Astrocyte (in vitro differentiated cells and primary cell): ENCODE measurements at regions not wholly inside any gene's neighbourhood (a gene's known extent, or its start where the extent isn't known, plus 50 kb on each side); places are given as distances from the start of the nearest gene placed in this dataset.

Source experiments
- DNase-seq: peaks from one replicate; pipeline ENCODE4 v3.0.0-alpha.2; 2010; ENCODE audit warnings: low read depth
- FAIRE-seq: peaks from 2 replicates; lab custom pipeline; 2011; peaks lifted over from hg19 to GRCh38; lab: Jason Lieb, UNC
- H2AFZ ChIP-seq: 2 replicates; pipeline ENCODE4 v1.6.0; 2012; ENCODE audit warnings: low read depth, low read length, inconsistent platforms
- H3K27ac ChIP-seq: 2 replicates; pipeline ENCODE4 v1.5.1; 2011; ENCODE audit warnings: low read depth, low read length, inconsistent platforms
- H3K27me3 ChIP-seq: 2 replicates; pipeline ENCODE4 v1.6.0; 2011; ENCODE audit warnings: low read length, inconsistent platforms; ENCODE audit not compliant: insufficient read depth
- H3K36me3 ChIP-seq: 2 replicates; pipeline ENCODE4 v1.5.1; 2011; ENCODE audit warnings: low read length, inconsistent platforms; ENCODE audit not compliant: insufficient read depth
- H3K4me1 ChIP-seq: 2 replicates; pipeline ENCODE4 v1.5.1; 2011; ENCODE audit warnings: low read length, inconsistent platforms; ENCODE audit not compliant: insufficient read depth
- H3K4me2 ChIP-seq: 2 replicates; pipeline ENCODE4 v1.6.0; 2012; ENCODE audit warnings: low read length, inconsistent platforms
- H3K4me3 ChIP-seq: 2 replicates; pipeline ENCODE4 v1.5.1; 2011; ENCODE audit warnings: low read depth, mild to moderate bottlenecking, low read length, inconsistent platforms; ENCODE audit not compliant: insufficient read depth
- H3K79me2 ChIP-seq: 2 replicates; pipeline ENCODE4 v1.6.0; 2012; ENCODE audit warnings: mild to moderate bottlenecking, low read length, inconsistent platforms; ENCODE audit not compliant: insufficient read depth
- H3K9ac ChIP-seq: 2 replicates; pipeline ENCODE4 v1.6.0; 2012; ENCODE audit warnings: mild to moderate bottlenecking, low read length, inconsistent platforms
- H3K9me3 ChIP-seq: 2 replicates; pipeline ENCODE4 v1.5.1; 2012; ENCODE audit warnings: low read depth, mild to moderate bottlenecking, low read length, inconsistent platforms; ENCODE audit not compliant: insufficient read depth
- H4K20me1 ChIP-seq: 2 replicates; pipeline ENCODE4 v1.6.0; 2012; ENCODE audit warnings: low read length, inconsistent platforms; ENCODE audit not compliant: insufficient read depth
- H3K27ac Mint-ChIP-seq: one replicate; pipeline ENCODE4 v1.8.0; 2021; ENCODE audit warnings: mild to moderate bottlenecking, mixed read lengths; ENCODE audit not compliant: unreplicated experiment
- H3K27me3 Mint-ChIP-seq: one replicate; pipeline ENCODE4 v1.8.0; 2021; ENCODE audit warnings: low read depth, mixed read lengths; ENCODE audit not compliant: unreplicated experiment
- H3K36me3 Mint-ChIP-seq: one replicate; pipeline ENCODE4 v1.8.0; 2021; ENCODE audit warnings: low read depth, mixed read lengths; ENCODE audit not compliant: unreplicated experiment
- H3K4me1 Mint-ChIP-seq: one replicate; pipeline ENCODE4 v1.8.0; 2021; ENCODE audit warnings: low read depth, mixed read lengths; ENCODE audit not compliant: unreplicated experiment
- H3K4me3 Mint-ChIP-seq: one replicate; pipeline ENCODE4 v1.8.0; 2021; ENCODE audit warnings: mild to moderate bottlenecking, moderate library complexity, mixed read lengths; ENCODE audit not compliant: unreplicated experiment
- H3K9me3 Mint-ChIP-seq: one replicate; pipeline ENCODE4 v1.8.0; 2021; ENCODE audit warnings: mild to moderate bottlenecking, mixed read lengths; ENCODE audit not compliant: unreplicated experiment
- EZH2 ChIP-seq: IDR thresholded peaks from 2 replicates; pipeline ENCODE4 v1.6.1; 2012; ENCODE audit warnings: mild to moderate bottlenecking, low read length, inconsistent platforms; ENCODE audit not compliant: insufficient read depth
- TF ChIP-seq, protein P1 (sequence below): IDR thresholded peaks from 2 replicates; pipeline ENCODE4 v1.5.1; 2011; ENCODE audit warnings: low read depth, mild to moderate bottlenecking, inconsistent platforms, low read length, moderate library complexity; ENCODE audit not compliant: insufficient read depth

DNA sequence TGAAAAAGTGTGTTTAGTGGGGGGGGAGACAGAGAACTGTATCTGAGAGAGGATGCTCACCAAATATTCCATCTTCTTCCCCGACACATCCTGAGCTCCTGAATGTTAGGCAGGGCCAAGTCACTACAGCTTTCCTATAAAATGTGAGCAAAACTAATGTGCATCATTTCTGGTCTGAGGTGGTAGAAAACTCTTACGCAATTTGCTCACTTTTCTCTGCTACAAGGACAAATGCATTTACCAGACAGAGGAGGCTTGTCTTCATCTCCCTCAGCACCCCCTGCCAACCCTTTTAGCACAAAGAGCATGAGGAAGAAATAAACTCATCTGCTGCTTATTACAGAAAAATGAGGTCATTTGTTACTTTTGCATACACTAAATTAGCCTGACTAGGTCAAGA is 554.0 kb downstream of the RNF144A start:
- Histone ChIP-seq H3K4me2 (no peak overlapping the region), H4K20me1 (no peaks in the 10 kb centered on the region), H3K4me1 (no peaks in the 10 kb centered on the region), H3K27me3 (no peaks in the 10 kb centered on the region), H3K9me3 (no peaks in the 10 kb centered on the region), H3K4me3 (no peak overlapping the region), H3K79me2 (no peaks in the 10 kb centered on the region), H3K27ac (no peak overlapping the region), H3K9ac (no peak overlapping the region), H3K36me3 (no peaks in the 10 kb centered on the region), H2AFZ (no peak overlapping the region)
- no peaks in the 10 kb centered on the region for H3K36me3 Mint-ChIP-seq
- DNase-seq = no peak
- H3K27me3 Mint-ChIP-seq = no peaks in the 10 kb centered on the region
- no peak for TF ChIP-seq EZH2
- TF ChIP-seq, protein P1, sequence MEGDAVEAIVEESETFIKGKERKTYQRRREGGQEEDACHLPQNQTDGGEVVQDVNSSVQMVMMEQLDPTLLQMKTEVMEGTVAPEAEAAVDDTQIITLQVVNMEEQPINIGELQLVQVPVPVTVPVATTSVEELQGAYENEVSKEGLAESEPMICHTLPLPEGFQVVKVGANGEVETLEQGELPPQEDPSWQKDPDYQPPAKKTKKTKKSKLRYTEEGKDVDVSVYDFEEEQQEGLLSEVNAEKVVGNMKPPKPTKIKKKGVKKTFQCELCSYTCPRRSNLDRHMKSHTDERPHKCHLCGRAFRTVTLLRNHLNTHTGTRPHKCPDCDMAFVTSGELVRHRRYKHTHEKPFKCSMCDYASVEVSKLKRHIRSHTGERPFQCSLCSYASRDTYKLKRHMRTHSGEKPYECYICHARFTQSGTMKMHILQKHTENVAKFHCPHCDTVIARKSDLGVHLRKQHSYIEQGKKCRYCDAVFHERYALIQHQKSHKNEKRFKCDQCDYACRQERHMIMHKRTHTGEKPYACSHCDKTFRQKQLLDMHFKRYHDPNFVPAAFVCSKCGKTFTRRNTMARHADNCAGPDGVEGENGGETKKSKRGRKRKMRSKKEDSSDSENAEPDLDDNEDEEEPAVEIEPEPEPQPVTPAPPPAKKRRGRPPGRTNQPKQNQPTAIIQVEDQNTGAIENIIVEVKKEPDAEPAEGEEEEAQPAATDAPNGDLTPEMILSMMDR = no peak
- no peak overlapping the region for H3K27ac Mint-ChIP-seq
- no peaks in the 10 kb centered on the region for H3K4me1 Mint-ChIP-seq
- no peak for FAIRE-seq
- H3K9me3 Mint-ChIP-seq = no peaks in the 10 kb centered on the region
- H3K4me3 Mint-ChIP-seq = no peak overlapping the region

DNA sequence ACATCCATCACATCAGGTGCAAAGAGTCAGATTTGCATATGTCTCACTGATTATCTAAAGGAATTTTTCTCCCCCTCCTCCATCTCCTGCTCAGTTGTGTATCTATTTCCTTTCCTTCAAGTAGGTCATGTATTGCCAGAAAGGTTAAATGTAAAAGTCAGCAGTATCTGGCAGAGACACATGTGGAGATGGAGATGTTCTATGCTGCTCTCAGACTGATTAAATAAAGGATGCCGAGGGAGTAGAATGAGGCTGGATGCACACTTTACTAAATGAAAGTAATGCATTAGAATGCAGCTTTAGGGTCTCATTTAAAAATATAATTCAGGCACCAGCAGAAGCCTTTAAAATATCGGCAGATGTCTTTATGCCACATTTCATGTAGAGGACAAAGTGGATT is 555.3 kb downstream of the RNF144A start:
- no peak overlapping the region for H3K9ac ChIP-seq
- no peaks in the 10 kb centered on the region for H3K9me3 Mint-ChIP-seq
- no peak overlapping the region for H3K27ac ChIP-seq
- TF ChIP-seq, protein P1 = no peak
- no peak for TF ChIP-seq EZH2
- no peaks in the 10 kb centered on the region for H3K36me3 ChIP-seq
- no peak overlapping the region for H3K4me2 ChIP-seq
- no peaks in the 10 kb centered on the region for H3K4me1 ChIP-seq
- no peaks in the 10 kb centered on the region for H3K9me3 ChIP-seq
- no peak overlapping the region for H2AFZ ChIP-seq
- no peak overlapping the region for H3K4me3 Mint-ChIP-seq
- H3K4me1 Mint-ChIP-seq = no peaks in the 10 kb centered on the region
- H3K27me3 Mint-ChIP-seq = no peaks in the 10 kb centered on the region
- no peaks in the 10 kb centered on the region for H3K27me3 ChIP-seq
- H3K79me2 ChIP-seq = no peaks in the 10 kb centered on the region
- H4K20me1 ChIP-seq = no peaks in the 10 kb centered on the region
- H3K27ac Mint-ChIP-seq = no peak overlapping the region
- FAIRE-seq = no peak
- H3K4me3 ChIP-seq = no peak overlapping the region
- H3K36me3 Mint-ChIP-seq = no peaks in the 10 kb centered on the region
- DNase-seq = no peak

DNA sequence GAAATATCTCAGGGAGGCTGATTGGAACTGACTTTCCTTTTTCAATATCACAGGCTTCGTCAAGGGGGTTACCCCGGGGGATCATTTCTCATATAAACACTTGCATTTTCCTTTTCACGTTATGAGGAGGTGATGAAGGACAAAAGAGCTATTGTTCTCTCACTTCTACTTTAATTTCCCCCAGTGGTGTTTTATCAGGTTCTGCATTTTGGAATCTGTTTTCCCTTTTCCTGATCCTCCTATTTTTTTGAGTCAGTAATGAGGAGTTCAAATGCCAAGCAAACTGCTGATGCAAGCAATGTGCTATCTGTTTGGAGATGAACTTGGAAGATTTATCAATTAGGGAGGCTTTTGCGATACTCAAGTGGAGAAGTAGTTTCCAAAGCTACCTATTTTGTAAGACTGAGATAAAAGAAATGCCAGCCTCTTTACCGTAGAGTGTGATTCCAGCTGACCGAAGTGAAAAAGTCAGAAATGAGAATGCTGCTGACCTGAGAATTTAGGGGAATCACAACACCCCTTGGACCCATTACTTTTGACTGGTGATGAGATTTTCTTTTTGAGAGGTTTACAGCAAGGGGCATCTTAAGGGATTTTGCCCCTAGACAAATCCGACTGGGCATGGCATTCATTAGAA is 556.0 kb downstream of the RNF144A start:
- Histone ChIP-seq H4K20me1 (no peaks in the 10 kb centered on the region), H3K4me2 (no peak overlapping the region), H3K79me2 (no peaks in the 10 kb centered on the region), H3K36me3 (no peaks in the 10 kb centered on the region), H3K4me3 (no peak overlapping the region), H3K9ac (no peak overlapping the region), H2AFZ (no peak overlapping the region), H3K9me3 (no peaks in the 10 kb centered on the region), H3K27me3 (no peaks in the 10 kb centered on the region), H3K4me1 (no peaks in the 10 kb centered on the region), H3K27ac (no peak overlapping the region)
- DNase-seq (no peak), FAIRE-seq (peak; percentile 23)
- TF ChIP-seq, protein P1 = no peak
- no peak for TF ChIP-seq EZH2
- no peak overlapping the region for H3K27ac Mint-ChIP-seq
- no peak overlapping the region for H3K4me3 Mint-ChIP-seq
- no peaks in the 10 kb centered on the region for H3K27me3 Mint-ChIP-seq
- H3K4me1 Mint-ChIP-seq = no peaks in the 10 kb centered on the region
- no peaks in the 10 kb centered on the region for H3K36me3 Mint-ChIP-seq
- no peaks in the 10 kb centered on the region for H3K9me3 Mint-ChIP-seq
